Astrocyte of the cerebellum (primary cell): ENCODE measurements at regions not wholly inside any gene's neighbourhood (a gene's known extent, or its start where the extent isn't known, plus 50 kb on each side); places are given as distances from the start of the nearest gene placed in this dataset.

Source experiments
- DNase-seq: peaks from one replicate; pipeline ENCODE4 v3.0.0-alpha.2; 2011; ENCODE audit warnings: low read depth
- H3K4me3 ChIP-seq: 2 replicates; pipeline ENCODE4 v1.5.1; 2011; ENCODE audit warnings: mild to moderate bottlenecking, low read depth, low read length, moderate library complexity
- CTCF ChIP-seq: IDR thresholded peaks from 2 replicates; pipeline ENCODE4 v1.5.1; 2012; ENCODE audit warnings: low read length, low read depth, moderate library complexity, mild to moderate bottlenecking; ENCODE audit errors: missing control alignments
- in situ Hi-C: cut with HindIII; loops from 2 replicates; pipeline ENCODE4 v1.10.0; 2017; ENCODE audit warnings: low sequenced_read_pairs

DNA sequence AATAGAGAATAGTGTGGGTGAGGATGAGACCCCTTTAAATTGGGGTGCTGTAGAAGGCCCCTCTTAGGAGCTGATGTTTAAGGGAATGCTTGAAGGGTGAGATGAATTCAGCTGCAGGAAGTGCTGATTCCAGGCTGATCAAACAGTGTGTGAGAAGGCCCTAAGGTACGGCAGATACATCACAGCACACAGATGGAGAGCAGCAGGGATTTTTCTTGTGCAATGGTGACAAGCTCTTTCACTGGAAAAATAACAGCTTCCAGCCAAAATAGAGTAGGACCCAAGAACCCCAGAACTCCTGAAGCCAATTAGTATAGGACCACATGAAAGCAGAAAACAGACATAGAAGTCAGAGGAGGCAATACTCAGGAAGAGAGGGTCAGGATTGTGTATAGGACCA lies 296.9 kb downstream of the ADRA2A start:
- in situ Hi-C loops, result no loop called here
- no peak overlapping the region for H3K4me3 ChIP-seq
- TF ChIP-seq CTCF, result no peak
- no peak for DNase-seq

DNA sequence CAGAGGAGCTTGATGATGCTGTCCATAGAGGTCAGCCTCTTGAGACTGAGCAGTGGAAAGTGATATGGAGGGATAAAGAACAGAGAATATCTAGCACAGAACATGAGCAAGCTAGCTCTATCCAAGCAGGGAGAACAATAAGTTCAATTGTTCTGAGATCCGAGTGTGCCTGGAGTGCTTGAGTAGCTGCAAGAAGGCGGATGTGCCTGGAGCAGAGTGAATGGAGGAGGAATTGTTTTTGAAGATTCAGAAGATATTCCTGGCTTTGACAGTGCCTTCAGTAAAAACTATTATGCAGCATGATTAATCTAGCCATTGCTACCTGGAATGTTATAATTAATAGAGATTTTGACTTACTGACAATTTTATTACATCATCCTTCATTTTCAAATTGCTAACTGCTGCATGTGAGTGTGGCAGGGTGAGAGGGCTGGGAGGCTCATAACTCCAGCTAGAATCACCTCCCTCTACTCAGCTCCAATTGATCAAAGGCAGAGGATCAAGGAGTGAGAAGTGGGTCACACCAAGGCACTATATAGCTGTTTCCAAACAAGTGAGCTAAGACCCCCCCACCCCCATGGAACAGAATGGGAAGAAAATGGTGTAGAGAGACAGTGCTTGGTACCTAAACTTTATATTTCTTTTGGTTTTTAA lies 302.8 kb downstream of the ADRA2A start:
- no peak overlapping the region for H3K4me3 ChIP-seq
- no peak for TF ChIP-seq CTCF
- in situ Hi-C loops, result loop anchor here (25.0 kb wide), 1 partner anchor 108 kb away; no protein-coding TSS in a partner anchor
- no peak for DNase-seq

DNA sequence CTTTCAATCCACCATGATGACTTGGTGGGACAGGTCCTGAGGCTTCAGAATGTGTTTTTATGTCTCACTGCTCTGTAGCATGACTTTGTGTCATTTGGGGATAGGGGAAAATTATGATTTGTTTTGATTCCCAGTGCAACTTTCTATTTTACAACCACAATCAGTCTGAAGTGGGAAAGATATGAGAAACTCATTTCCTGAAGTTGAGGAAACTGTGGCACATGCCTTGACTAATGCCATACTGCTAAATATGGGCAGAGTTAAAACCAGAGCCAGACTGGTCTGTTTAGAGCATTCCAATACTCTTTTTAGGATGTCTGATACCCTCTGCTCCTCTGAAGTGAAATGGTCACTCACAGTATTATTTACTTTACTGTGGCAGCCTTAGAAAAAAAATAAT lies 307.7 kb downstream of the ADRA2A start:
- in situ Hi-C loops, result loop anchor here (25.0 kb wide), 1 partner anchor 103 kb away; no protein-coding TSS in a partner anchor
- no peak overlapping the region for H3K4me3 ChIP-seq
- TF ChIP-seq CTCF, result no peak
- DNase-seq, result no peak

GRCh38 chr10:111390813-111391563 lies 314.2 kb downstream of the ADRA2A start:
- DNase-seq, result no peak
- H3K4me3 ChIP-seq, result no peak overlapping the region

DNA sequence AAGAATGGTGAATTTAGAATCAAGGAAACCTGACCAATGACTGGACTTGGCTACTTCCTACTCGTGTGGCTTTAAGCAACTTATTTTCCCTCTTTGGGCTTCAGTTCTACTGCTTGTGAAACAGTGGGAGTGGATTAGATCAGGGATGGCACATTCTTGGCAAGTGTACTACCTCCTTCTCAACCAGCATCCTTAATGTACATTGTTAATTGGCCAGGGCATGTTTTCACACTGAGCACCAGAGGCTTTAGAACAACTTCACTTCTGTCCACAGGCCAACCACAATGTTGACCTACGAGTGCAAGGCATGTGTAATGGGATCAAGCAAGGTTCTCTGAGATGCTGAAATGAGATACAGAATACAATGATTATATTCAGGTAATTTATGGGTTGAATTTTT lies 315.3 kb downstream of the ADRA2A start:
- in situ Hi-C loops, result loop anchor here (25.0 kb wide), 1 partner anchor 95 kb away; no protein-coding TSS in a partner anchor
- no peak overlapping the region for H3K4me3 ChIP-seq
- no peak for DNase-seq
- no peak for TF ChIP-seq CTCF

More at GRCh38 chr10:111390813-111391563, 314.2 kb downstream of the ADRA2A start:
- no peak for TF ChIP-seq CTCF
- in situ Hi-C loops, result loop anchor here (25.0 kb wide), 1 partner anchor 96 kb away; no protein-coding TSS in a partner anchor

- in situ Hi-C loops, result loop anchor here (25.0 kb wide), 1 partner anchor 94 kb away; no protein-coding TSS in a partner anchor
- DNase-seq, result no peak
Measured at GRCh38 chr10:111392910-111393309, 316.1 kb downstream of the ADRA2A start.

More at GRCh38 chr10:111392910-111393309, 316.1 kb downstream of the ADRA2A start:
- no peak for TF ChIP-seq CTCF
- H3K4me3 ChIP-seq, result no peak overlapping the region
